ENCODE measurements at regions not wholly inside any gene's neighbourhood (a gene's known extent, or its start where the extent isn't known, plus 50 kb on each side); places are given as distances from the start of the nearest gene placed in this dataset.

DNA sequence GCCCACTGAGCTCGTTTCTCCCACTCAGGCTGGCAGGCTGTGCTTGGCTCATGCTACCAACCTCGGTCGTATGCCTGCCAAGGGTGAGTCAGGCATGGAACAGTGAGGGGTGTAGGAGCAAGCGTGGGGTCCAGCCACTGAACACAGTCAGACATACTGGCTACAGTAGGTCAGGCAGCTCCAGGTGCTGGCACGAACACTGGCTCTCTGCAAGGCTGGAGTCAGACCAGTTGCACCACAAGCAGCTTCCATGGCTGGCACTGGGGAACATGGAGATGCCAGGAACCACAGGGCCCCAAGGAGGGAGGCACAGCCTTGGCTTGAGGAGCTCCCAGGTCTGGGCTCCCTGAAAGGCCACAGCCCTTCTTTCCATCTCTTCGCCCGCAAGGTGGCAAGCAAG, 410.7 kb upstream of the KIRREL3 start:
- no peak for TF ChIP-seq RFX5 (IDR thresholded peaks at IDR 0.05)
- no peak for TF ChIP-seq USF2 (IDR thresholded peaks at IDR 0.05)
- no peak for TF ChIP-seq CTCF (IDR thresholded peaks at IDR 0.05)
- no peak for TF ChIP-seq SMC3 (IDR thresholded peaks at IDR 0.05)
- no peak for TF ChIP-seq RCOR1 (IDR thresholded peaks at IDR 0.05; ENCODE audit: low read depth, low read length)
- no peak for TF ChIP-seq E2F6 (IDR thresholded peaks at IDR 0.05; ENCODE audit: borderline replicate concordance, low read depth)
